OCI-LY1 (cell line): ENCODE measurements at regions not wholly inside any gene's neighbourhood (a gene's known extent, or its start where the extent isn't known, plus 50 kb on each side); places are given as distances from the start of the nearest gene placed in this dataset.

Experiments
- H2AFZ ChIP-seq: fragments of 200-600 bp; sonication (generic), shearing (Covaris generic); 2 replicates; pipeline ENCODE4 v1.6.0; 2014; ENCODE audit warnings: antibody characterized with exemption, mild to moderate bottlenecking, low read length
- H3F3A ChIP-seq: fragments of 200-600 bp; sonication (generic), shearing (Covaris generic); 2 replicates; pipeline ENCODE4 v1.6.0; 2014; ENCODE audit warnings: mild to moderate bottlenecking, antibody characterized with exemption, low read length, moderate library complexity; ENCODE audit not compliant: insufficient read depth
- H3K27ac ChIP-seq: fragments of 200-600 bp; sonication (generic); 2 replicates; pipeline ENCODE4 v1.5.1; 2014; ENCODE audit warnings: low read length, mixed run types, mild to moderate bottlenecking, low read depth; ENCODE audit not compliant: poor library complexity, severe bottlenecking
- H3K27me3 ChIP-seq: fragments of 200-600 bp; sonication (generic); 2 replicates; pipeline ENCODE4 v1.6.0; 2014; ENCODE audit warnings: antibody characterized with exemption, mild to moderate bottlenecking, low read length, moderate library complexity; ENCODE audit not compliant: insufficient read depth
- H3K36me3 ChIP-seq: fragments of 200-600 bp; sonication (generic); 2 replicates; pipeline ENCODE4 v1.6.1; 2014; ENCODE audit warnings: mild to moderate bottlenecking, antibody characterized with exemption, low read length, moderate library complexity, mixed read lengths; ENCODE audit not compliant: insufficient read depth
- H3K4me1 ChIP-seq: fragments of 200-600 bp; sonication (generic); 2 replicates; pipeline ENCODE4 v1.5.1; 2014; ENCODE audit warnings: mild to moderate bottlenecking, low read length, moderate library complexity; ENCODE audit not compliant: insufficient read depth, severe bottlenecking
- H3K4me2 ChIP-seq: fragments of 200-600 bp; sonication (generic), shearing (Covaris generic); 2 replicates; pipeline ENCODE4 v1.6.1; 2014; ENCODE audit warnings: low read length
- H3K4me3 ChIP-seq: fragments of 200-600 bp; sonication (generic); 2 replicates; pipeline ENCODE4 v1.5.1; 2014; ENCODE audit warnings: low read length, low read depth, mild to moderate bottlenecking, mixed read lengths; ENCODE audit not compliant: poor library complexity, severe bottlenecking
- H3K79me2 ChIP-seq: fragments of 200-600 bp; shearing (Covaris generic); 2 replicates; pipeline ENCODE4 v1.6.1; 2016; ENCODE audit warnings: mixed run types, low read length, mixed read lengths; ENCODE audit not compliant: insufficient read depth
- H3K9ac ChIP-seq: fragments of 200-600 bp; sonication (generic), shearing (Covaris generic); 2 replicates; pipeline ENCODE4 v1.6.1; 2014; ENCODE audit warnings: mild to moderate bottlenecking, low read length, mixed read lengths
- H3K9me2 ChIP-seq: fragments of 200-600 bp; sonication (generic), shearing (Covaris generic); 2 replicates; pipeline ENCODE4 v1.6.1; 2014; ENCODE audit warnings: low read depth, mild to moderate bottlenecking, low read length, mixed read lengths
- H3K9me3 ChIP-seq: fragments of 200-600 bp; shearing (Covaris generic); 2 replicates; pipeline ENCODE4 v1.6.1; 2014; ENCODE audit warnings: low read length, mixed read lengths
- H4K20me1 ChIP-seq: fragments of 200-600 bp; sonication (generic), shearing (Covaris generic); 2 replicates; pipeline ENCODE4 v1.6.0; 2016; ENCODE audit warnings: mild to moderate bottlenecking, low read length; ENCODE audit not compliant: insufficient read depth
- EZH2 ChIP-seq: fragments of 200-600 bp; sonication (generic), shearing (Covaris generic); IDR thresholded peaks from 2 replicates; pipeline ENCODE4 v1.8.0; 2017; ENCODE audit warnings: borderline replicate concordance, mixed run types, mild to moderate bottlenecking, antibody characterized with exemption, low read length, moderate library complexity, mixed read lengths
- TF ChIP-seq, protein P1 (sequence below): fragments of 200-600 bp; sonication (generic), shearing (Covaris generic); IDR thresholded peaks from 2 replicates; pipeline ENCODE4 v1.5.1; 2017; ENCODE audit warnings: mild to moderate bottlenecking, antibody characterized with exemption, low read length, moderate library complexity, mixed read lengths

DNA sequence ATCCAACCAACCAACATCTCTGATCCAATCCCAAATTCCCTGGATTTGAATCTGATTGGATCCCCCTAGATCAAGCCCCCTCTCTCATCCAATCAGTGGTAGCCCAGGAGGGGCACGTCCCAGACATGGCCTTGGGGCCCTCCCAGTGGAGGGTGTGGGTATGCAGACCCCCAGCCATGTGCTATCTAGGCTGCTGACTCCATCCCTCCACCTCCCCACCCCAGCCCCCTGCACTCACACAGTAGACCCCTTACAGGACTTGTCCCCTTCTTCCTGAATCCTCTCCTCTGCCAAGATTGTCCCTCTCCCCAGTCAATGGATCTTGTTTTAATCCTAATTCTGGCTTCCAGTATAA lies 153.4 kb downstream of the OAT start:
- Histone ChIP-seq H3K4me3 (no peak overlapping the region), H3F3A (no peaks in the 10 kb centered on the region), H3K36me3 (no peaks in the 10 kb centered on the region), H3K4me1 (no peaks in the 10 kb centered on the region), H3K27ac (no peak overlapping the region), H4K20me1 (no peaks in the 10 kb centered on the region), H2AFZ (no peak overlapping the region), H3K4me2 (no peak overlapping the region), H3K27me3 (peaks cover 13% of the 10 kb centered on the region; the same call in 1 of the 2 replicates), H3K79me2 (no peaks in the 10 kb centered on the region), H3K9me2 (no peaks in the 10 kb centered on the region), H3K9me3 (no peaks in the 10 kb centered on the region), H3K9ac (no peak overlapping the region)
- TF ChIP-seq, protein P1, sequence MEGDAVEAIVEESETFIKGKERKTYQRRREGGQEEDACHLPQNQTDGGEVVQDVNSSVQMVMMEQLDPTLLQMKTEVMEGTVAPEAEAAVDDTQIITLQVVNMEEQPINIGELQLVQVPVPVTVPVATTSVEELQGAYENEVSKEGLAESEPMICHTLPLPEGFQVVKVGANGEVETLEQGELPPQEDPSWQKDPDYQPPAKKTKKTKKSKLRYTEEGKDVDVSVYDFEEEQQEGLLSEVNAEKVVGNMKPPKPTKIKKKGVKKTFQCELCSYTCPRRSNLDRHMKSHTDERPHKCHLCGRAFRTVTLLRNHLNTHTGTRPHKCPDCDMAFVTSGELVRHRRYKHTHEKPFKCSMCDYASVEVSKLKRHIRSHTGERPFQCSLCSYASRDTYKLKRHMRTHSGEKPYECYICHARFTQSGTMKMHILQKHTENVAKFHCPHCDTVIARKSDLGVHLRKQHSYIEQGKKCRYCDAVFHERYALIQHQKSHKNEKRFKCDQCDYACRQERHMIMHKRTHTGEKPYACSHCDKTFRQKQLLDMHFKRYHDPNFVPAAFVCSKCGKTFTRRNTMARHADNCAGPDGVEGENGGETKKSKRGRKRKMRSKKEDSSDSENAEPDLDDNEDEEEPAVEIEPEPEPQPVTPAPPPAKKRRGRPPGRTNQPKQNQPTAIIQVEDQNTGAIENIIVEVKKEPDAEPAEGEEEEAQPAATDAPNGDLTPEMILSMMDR: no peak
- no peak for TF ChIP-seq EZH2

DNA sequence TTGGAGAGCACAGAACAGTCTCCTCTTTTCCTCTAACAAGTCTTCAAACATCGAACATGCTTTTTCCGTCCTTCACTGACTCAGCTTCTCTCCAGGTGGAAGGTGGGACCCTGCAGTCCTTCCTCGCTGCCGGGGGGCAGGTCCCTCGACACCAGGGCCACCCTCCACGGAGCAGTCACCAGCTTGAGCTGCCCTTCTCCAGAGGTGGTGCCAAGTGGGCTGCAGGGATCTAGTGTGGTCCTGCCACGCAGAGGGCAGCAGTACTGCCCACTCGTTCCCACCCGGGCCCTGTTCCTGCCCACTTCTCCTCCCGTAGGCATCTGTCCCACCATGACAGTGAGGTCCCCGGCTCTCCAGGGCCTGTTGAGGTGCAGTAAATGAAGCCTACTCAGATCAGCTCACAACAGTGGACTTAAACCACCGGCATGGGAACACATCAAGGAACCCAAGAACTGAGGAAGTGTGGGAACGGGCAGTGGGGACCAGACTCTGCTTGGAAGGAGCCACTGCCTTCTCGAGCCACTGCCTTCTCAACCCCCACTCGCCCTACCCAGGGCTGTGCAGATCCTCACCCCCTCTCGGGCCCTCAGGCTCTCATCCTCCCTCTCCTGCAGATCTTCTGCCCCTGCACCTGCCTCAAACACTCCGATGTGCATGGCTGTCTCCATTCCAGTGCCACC lies 153.9 kb downstream of the OAT start:
- no peaks in the 10 kb centered on the region for H3K79me2 ChIP-seq
- H3K4me2 ChIP-seq: no peak overlapping the region
- no peaks in the 10 kb centered on the region for H3K4me1 ChIP-seq
- no peak overlapping the region for H3K4me3 ChIP-seq
- H3F3A ChIP-seq: no peaks in the 10 kb centered on the region
- no peak overlapping the region for H3K9ac ChIP-seq
- H3K9me3 ChIP-seq: no peaks in the 10 kb centered on the region
- H3K27me3 ChIP-seq: peaks cover 13% of the 10 kb centered on the region; the same call in 1 of the 2 replicates
- TF ChIP-seq EZH2: no peak
- TF ChIP-seq, protein P1: no peak
- no peak overlapping the region for H2AFZ ChIP-seq
- H3K36me3 ChIP-seq: no peaks in the 10 kb centered on the region
- H4K20me1 ChIP-seq: no peaks in the 10 kb centered on the region
- H3K27ac ChIP-seq: no peak overlapping the region
- no peaks in the 10 kb centered on the region for H3K9me2 ChIP-seq

DNA sequence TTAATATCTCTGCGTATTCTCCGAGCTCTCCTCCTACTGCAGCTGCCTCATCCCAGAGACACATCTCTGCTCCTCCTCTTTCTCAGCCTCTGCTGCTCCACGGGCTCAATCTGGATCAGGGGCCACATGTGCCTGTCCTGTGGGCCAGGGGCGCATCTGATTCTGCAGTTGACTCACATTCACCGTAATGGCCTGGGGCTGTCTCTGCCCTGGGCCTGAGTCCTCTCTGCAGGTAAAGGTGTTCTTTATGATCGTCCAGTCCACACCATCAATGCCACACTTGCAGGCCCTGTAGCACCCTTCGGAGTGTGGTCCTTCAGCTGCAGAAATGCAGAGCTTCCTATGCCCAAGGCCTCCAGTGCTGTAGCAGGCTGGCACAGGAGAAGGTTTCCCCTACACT lies 154.5 kb downstream of the OAT start:
- no peak overlapping the region for H2AFZ ChIP-seq
- no peaks in the 10 kb centered on the region for H3F3A ChIP-seq
- H3K9me3 ChIP-seq: no peaks in the 10 kb centered on the region
- peaks cover 13% of the 10 kb centered on the region; the same call in 1 of the 2 replicates for H3K27me3 ChIP-seq
- no peak overlapping the region for H3K27ac ChIP-seq
- no peak overlapping the region for H3K9ac ChIP-seq
- H3K79me2 ChIP-seq: no peaks in the 10 kb centered on the region
- H3K4me3 ChIP-seq: no peak overlapping the region
- H3K4me2 ChIP-seq: no peak overlapping the region
- TF ChIP-seq EZH2: no peak
- TF ChIP-seq, protein P1: no peak
- H4K20me1 ChIP-seq: no peaks in the 10 kb centered on the region
- H3K36me3 ChIP-seq: no peaks in the 10 kb centered on the region
- no peaks in the 10 kb centered on the region for H3K9me2 ChIP-seq
- no peaks in the 10 kb centered on the region for H3K4me1 ChIP-seq
